GM12878 (cell line): ENCODE measurements at regions not wholly inside any gene's neighbourhood (a gene's known extent, or its start where the extent isn't known, plus 50 kb on each side); places are given as distances from the start of the nearest gene placed in this dataset.

ENCODE experiments used
- CHD1 ChIP-seq: IDR thresholded peaks from 2 replicates; pipeline ENCODE4 v1.6.1; 2012; ENCODE audit warnings: low read depth, low read length, improper control_type of control experiment
- E2F8 ChIP-seq: fragments of 450-650 bp; IDR thresholded peaks from 2 replicates; pipeline ENCODE4 v1.6.1; 2018; ENCODE audit warnings: mild to moderate bottlenecking, low read depth, moderate library complexity; ENCODE audit not compliant: partially characterized antibody
- IRF3 ChIP-seq: fragments of 450-650 bp; IDR thresholded peaks from 2 replicates; pipeline ENCODE4 v1.6.1; 2014; ENCODE audit warnings: mild to moderate bottlenecking
- MEF2A ChIP-seq: IDR thresholded peaks from 2 replicates; pipeline ENCODE4 v1.6.1; 2011; ENCODE audit warnings: low read depth, mild to moderate bottlenecking, low read length, moderate library complexity; ENCODE audit not compliant: insufficient read depth
- NBN ChIP-seq: fragments of 450-650 bp; IDR thresholded peaks from 2 replicates; pipeline ENCODE4 v1.6.1; 2016
- NFXL1 ChIP-seq: fragments of 450-650 bp; IDR thresholded peaks from 2 replicates; pipeline ENCODE4 v1.6.1; 2017; ENCODE audit warnings: antibody characterized with exemption, mild to moderate bottlenecking, borderline replicate concordance
- SREBF2 ChIP-seq: IDR thresholded peaks from 2 replicates; pipeline ENCODE4 v1.6.1; 2012; ENCODE audit warnings: mild to moderate bottlenecking, low read length
- SUPT20H ChIP-seq: IDR thresholded peaks from 2 replicates; pipeline ENCODE4 v1.6.1; 2011; ENCODE audit warnings: low read depth, mild to moderate bottlenecking, low read length, moderate library complexity, borderline replicate concordance; ENCODE audit not compliant: control insufficient read depth
- TCF7 ChIP-seq: IDR thresholded peaks from 2 replicates; pipeline ENCODE4 v1.6.1; 2014; ENCODE audit warnings: antibody characterized with exemption, borderline replicate concordance
- ZBTB33 ChIP-seq: fragments of 450-650 bp; IDR thresholded peaks from 2 replicates; pipeline ENCODE4 v1.6.1; 2017; ENCODE audit warnings: mild to moderate bottlenecking
- ZBTB4 ChIP-seq: fragments of 450-650 bp; formaldehyde crosslinking; IDR thresholded peaks from 2 replicates; pipeline ENCODE4 v1.4.0; 2022; ENCODE audit warnings: mild to moderate bottlenecking, moderate library complexity
- ZNF207 ChIP-seq: fragments of 450-650 bp; IDR thresholded peaks from 2 replicates; pipeline ENCODE4 v1.6.1; 2014; ENCODE audit warnings: antibody characterized with exemption, mild to moderate bottlenecking, borderline replicate concordance
- ZNF274 ChIP-seq: IDR thresholded peaks from one replicate; pipeline ENCODE4 v1.8.0; 2011; ENCODE audit not compliant: insufficient read length, insufficient read depth
- ZZZ3 ChIP-seq: IDR thresholded peaks from 2 replicates; pipeline ENCODE4 v1.6.1; 2011; ENCODE audit warnings: low read depth; ENCODE audit not compliant: control insufficient read depth, insufficient read length

- TF ChIP-seq ZNF207 (no peak), ZBTB4 (CRISPR knock-in tag) (no peak), ZZZ3 (no peak), MEF2A (no peak), NFXL1 (no peak), SREBF2 (no peak), TCF7 (no peak), SUPT20H (no peak), E2F8 (no peak), ZBTB33 (no peak), IRF3 (no peak), CHD1 (no peak), ZNF274 (no peak), NBN (no peak)
Observed at GRCh38 chr5:18652404-18653215, 1018.4 kb downstream of the TAF11L14 start (continued).
